HCT116 (cell line): ENCODE measurements at regions not wholly inside any gene's neighbourhood (a gene's known extent, or its start where the extent isn't known, plus 50 kb on each side); places are given as distances from the start of the nearest gene placed in this dataset.

Experiments
- CTCF ChIP-seq, 3 experiments: fragments of 200-600 bp in 1 of 3; sonication (generic) in 1 of 3; IDR thresholded peaks in 2 of 3; conservative IDR thresholded peaks in 1 of 3; 2 replicates each; pipeline ENCODE4 v1.5.1; 2012 to 2017; ENCODE audit warnings: low read depth in 2 of 3, low read length in 2 of 3, antibody characterized with exemption in 1 of 3, borderline replicate concordance in 1 of 3, control low read depth in 1 of 3, mild to moderate bottlenecking in 1 of 3, mixed read lengths in 1 of 3, mixed run types in 1 of 3, moderate library complexity in 1 of 3; ENCODE audit not compliant: insufficient read depth in 1 of 3
- EZH2phosphoT487 ChIP-seq: fragments of 200-600 bp; IDR thresholded peaks from 2 replicates; pipeline ENCODE4 v1.6.1; 2018; ENCODE audit warnings: antibody characterized with exemption, borderline replicate concordance
- MAX ChIP-seq: IDR thresholded peaks from 2 replicates; pipeline ENCODE4 v1.6.1; 2012
- POLR2A ChIP-seq: IDR thresholded peaks from 2 replicates; pipeline ENCODE4 v1.7.0; 2011; ENCODE audit warnings: borderline replicate concordance; ENCODE audit not compliant: insufficient read depth, insufficient read length; ENCODE audit errors: extremely low read depth
- RAD21 ChIP-seq: IDR thresholded peaks from 2 replicates; pipeline ENCODE4 v1.6.1; 2012; ENCODE audit warnings: low read depth, mild to moderate bottlenecking
- REST ChIP-seq: IDR thresholded peaks from 2 replicates; pipeline ENCODE4 v1.6.1; 2012; ENCODE audit warnings: low read depth
- ZNF274 ChIP-seq: fragments of 200-500 bp; sonication (Bioruptor generic); IDR thresholded peaks from 2 replicates; pipeline ENCODE4 v1.6.1; 2014; ENCODE audit warnings: mild to moderate bottlenecking, low read depth, low read length, inconsistent platforms

- TF ChIP-seq POLR2A (no peak), CTCF (IDR thresholded peaks at IDR 0.05 in 2 of 3, conservative IDR thresholded peaks at IDR 0.05 in 1 of 3; ENCODE audit: borderline replicate concordance in 1 of 3, insufficient read depth in 1 of 3, low read depth in 2 of 3, low read length in 2 of 3) (no peak), RAD21 (no peak), MAX (no peak), REST (no peak), ZNF274 (no peak), EZH2phosphoT487 (no peak)
Measured at GRCh38 chr15:97386940-97387339, 573.6 kb upstream of the ARRDC4 start.
